T-helper 2 cell (primary cell): ENCODE measurements at regions not wholly inside any gene's neighbourhood (a gene's known extent, or its start where the extent isn't known, plus 50 kb on each side); places are given as distances from the start of the nearest gene placed in this dataset.
A peak's percentile ranks its signal among the peaks of the same experiment; 100 is the strongest.
"Not testable (repeated sequence)": the region's sequence is repeated elsewhere in the genome, so short reads cannot be mapped to it uniquely, and the experiment has no call there.

Experiments used
- DNase-seq, 5 experiments: peaks; one replicate each; pipeline versions ENCODE4 v3.0.0 to v3.0.0-alpha.2; 2012 to 2022

DNA sequence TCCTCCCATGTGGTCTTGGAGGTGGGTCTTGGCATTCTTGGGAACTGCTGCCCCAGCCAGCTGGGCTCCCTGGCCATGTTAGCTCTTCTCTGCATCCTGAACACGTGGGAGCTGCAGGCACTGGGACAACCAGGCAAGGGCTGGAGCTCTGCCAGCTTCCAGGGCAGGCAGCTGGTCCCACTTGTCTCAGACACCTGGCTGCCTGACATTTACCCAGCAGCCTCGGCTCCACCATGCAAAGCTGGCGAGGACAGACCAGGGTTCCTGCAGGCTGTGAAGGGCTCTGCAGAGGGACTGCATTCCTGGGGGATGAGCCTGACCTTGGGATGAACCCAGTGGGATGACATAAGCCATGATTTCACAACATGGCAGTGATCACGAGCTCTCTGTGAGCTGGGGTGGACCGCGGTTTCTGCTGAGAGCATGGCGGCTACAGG, 99.0 kb upstream of the TSHZ3 start:
- no peak for DNase-seq

DNA sequence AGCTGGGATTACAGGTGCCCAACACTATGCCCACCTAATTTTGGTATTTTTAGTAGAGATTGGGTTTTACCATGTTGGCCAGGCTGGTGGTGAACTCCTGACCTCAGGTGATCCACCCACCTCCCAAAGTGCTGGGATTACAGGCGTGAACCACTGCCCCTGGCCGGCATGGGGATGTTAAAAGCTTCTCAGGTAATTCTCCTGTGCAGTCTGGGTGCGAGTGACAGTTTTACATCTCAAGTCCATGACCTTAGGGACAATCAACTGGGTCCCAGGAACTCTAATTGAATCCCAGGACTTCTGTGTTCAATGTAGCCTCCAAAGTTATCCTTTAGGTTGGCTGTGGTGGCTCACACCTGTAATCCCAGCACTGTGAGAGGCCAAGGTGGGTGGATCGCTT, 100.1 kb upstream of the TSHZ3 start:
- DNase-seq = no peak

DNA sequence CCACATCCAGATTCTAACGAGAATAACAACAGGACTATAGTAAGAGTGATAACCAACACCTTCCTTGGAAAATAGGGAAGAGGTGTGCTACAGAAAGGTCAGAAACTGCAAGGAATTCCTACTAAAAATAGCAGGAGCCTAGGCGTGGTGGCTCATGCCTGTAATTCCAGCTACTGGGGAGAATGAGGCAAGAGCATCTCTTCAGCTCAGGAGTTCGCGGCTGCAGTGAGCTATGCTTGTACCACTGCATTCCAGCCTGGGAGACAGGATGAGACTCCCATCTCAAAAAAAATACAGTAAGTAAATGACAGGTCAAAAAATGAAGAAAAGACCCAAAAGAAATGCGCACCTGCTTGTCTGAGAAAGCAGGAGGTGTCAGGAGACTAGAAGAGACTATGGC, 101.5 kb upstream of the TSHZ3 start:
- no peak for DNase-seq

DNA sequence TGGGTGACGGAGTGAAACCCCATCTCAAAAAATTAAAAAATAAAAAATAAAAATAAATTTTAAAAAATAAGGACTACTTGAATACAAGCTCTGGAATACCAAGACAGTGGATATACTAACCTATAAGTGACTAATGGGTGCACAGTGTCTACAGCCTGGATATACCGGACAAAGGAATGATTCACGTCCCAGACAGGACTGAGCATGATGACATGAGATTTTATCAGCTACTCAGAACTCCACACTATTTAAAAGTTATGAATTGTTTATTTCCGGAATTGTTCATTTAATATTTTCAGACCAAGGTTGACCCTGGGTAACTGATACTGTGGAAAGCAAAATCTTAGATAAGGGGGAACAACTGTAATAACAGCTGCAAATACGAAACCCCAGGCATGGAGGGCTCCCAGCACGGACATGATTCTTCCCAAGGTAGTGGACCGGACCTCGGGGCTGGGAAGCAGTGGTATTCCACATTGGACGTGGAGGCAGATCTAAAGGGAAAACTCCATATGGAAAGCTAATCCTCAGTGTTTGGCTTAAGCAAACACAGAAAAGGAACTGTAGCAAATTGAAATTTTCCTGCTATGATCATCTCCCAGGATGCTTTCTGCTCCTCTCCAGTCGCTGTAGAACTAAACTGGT, 102.6 kb upstream of the TSHZ3 start:
- DNase-seq = no peak

DNA sequence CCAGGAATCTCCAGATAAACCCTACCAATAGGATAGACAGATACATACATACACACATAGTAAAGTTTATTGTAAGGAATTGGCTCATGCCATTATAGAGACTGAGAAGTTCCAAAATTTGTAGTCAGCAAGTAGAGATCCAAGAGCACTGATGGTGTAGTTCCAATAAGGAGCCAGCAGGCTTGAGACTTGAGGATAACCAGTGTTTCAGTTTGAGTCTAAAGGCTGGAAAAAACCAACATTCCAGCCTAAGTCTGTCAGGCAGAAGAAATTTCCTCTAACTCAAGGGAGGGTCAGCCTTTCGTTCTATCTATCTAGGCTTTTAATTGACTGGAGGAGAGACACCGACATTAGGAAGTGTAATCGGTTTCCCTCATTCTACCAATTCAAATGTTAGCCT, 110.2 kb upstream of the TSHZ3 start:
- no peak for DNase-seq

DNA sequence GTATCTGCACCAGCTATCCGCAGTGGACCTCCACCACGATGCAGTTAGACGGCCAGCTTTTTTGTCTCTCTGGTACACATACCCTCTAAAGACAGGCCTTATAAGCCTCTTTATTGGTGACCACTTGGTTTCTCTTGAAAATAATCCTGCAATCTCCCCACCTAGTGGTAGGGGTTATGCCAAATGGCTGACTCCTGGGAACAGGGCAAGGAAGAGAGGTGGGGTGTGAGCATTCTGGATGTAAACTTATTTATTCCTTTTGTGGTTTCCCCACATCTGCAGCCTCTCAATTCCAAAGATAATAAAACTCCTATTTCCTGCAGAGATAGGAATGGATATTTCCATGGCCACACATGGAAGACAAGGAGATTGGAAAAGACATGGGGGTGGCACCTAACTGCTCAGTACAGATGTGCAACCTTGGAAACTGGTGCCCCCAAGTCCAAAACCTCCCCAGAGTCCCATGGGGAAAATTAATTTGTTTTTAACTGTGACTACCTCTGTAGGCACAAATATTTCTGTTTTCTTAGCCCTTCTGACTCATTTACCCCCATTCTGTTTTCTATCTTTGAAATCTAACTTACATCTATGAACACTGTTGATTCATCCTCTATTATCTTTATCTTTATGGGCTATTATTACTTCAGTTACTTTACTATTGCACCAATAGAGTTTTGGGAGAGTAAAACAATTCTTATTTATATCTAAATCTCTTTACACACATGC, 112.7 kb upstream of the TSHZ3 start:
- no peak for DNase-seq

DNA sequence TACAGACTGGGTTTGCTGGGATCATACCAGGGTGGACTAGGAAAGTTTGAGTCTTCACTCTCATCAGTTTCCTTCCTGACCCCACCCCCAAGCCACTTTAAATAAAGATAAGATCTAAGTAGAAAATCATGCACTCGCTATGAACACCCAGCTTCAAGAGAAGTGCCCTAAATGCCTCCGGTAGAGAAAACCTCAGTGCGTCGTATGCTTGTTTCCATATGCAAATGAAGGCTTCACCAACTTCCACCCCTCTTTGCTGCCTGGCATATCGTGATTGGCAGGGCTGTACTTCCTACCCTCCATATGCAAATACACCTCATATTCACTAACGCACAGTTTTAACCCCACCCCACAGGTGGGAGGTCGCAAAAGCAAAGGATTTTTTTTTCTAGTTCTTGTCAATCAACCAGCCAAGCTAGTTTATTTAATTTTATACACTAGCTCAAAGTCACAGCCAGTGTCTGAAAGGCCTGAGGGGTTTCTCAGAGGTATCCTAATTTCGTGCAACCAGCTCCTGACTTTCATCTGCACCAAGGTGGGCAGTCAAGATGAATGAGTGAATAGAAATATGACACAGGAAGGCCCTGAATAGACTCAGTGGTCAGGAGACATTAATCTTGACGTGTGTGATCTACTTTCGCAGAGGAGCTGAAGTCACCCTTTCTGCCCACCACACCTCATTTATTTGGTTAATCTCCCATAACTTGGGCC, 121.1 kb upstream of the TSHZ3 start:
- DNase-seq = peak in 1 of 5 experiments; percentile 15

DNA sequence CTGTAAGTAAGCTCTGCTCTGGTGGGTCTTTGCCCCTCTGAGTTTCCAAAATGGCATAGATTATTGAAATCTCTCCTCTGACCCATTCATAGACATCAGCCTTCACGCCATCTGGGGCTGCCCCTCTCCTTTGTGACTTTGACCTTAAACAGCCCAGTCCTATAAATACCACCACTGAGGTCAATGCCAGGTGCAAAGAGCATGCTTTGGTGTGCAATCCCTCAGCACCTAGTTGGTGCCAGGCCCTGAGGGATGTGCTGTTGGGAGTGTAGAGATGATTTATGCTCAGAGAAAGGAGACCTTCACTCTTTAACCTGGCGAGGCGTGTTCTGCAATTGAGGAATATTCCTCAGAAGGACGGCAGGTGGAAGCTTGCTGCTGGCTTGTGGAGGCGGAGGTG, 121.7 kb upstream of the TSHZ3 start:
- DNase-seq = no peak

DNA sequence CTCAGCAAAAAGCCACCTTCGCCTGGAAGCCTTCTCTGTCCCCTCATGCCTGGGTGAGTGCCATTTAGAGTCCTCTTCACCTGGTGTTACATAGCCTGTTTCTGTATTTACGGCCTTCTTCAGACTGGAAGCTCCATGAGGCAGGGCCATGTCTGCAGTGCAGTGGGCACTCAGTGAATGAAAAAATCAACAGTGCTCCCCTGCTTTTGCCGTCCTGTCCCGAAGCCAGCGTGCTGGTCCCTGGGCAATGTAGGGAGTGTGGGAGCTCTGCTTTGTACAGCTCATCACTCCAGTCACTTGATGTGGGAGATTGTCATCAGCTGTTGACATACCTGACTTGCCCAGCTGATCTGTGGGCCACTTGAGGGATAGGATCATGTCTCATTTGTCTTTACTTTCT, 129.0 kb upstream of the TSHZ3 start:
- no peak for DNase-seq

DNA sequence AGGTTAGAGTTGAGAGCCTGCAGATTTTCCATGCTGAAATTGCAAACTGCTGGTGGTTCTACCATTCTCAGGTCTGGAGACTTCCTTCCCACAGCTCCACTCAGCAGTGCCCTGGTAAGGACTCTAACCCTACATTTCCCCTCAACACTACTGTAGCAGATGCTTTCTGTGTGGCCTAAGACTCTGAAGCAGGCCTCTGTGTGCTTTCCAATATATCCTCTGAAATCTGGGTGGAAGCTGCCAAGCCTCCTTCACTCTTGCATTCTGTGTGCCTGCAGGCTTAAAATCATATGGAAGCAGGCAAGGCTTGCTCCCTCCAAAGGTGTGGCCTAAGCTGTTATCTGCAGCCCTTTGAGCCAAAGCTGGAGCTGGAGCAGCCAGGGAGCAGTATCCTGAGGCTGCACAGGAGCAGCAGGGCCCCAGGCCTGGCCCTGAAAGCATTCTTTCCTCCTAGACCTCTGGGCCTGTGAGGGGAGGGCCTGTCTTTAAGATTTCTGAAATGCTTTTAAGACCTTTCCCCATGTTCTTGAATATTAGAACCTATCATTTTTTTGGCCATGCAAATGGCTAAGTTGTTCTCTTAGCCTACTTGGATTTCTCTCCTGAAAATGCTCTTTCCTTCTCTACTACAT, 134.1 kb upstream of the TSHZ3 start:
- DNase-seq = no peak

DNA sequence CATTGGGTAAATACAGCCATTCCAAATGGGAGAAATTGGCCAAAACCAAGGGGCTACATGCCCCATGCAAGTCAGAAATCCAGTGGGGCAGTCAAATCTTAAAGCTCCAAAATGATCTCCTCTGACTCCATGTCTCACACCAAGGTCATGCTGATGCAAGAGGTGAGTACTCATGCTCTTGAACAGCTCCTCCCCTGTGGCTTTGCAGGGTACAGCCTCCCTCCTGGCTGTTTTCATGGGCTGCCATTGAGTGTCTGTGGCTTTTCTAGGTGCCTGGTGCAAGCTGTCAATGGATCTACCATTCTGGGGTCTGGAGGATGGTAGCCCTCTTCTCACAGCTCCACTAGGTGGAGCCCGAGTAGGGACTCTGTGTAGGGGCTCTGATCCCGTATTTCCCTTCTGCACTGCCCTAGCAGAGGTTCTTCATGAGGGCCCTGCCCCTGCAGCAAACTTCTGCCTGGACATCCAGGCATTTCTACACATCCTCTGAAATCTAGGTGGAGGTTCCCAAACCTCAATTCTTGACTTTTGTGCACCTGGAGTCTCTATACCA, 135.7 kb upstream of the TSHZ3 start:
- not testable (repeated sequence) for DNase-seq

DNA sequence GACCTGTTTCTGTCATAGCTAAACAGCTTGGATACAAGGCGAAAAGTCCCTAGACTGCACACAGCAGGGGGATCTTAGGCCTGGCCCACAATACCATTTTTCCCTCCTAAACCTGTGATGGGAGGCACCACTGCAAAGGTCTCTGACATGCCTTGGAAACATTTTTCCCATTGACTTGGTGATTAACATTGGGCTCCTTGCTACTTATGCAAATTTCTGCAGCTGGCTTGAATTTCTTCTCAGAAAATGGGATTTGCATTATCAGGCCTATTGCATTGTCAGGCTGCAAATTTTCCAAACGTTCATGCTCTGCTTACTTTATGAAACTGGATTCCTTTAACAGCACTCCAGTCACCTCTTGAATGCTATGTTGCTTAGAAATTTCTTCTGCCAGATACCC, 136.2 kb upstream of the TSHZ3 start:
- DNase-seq = no peak

DNA sequence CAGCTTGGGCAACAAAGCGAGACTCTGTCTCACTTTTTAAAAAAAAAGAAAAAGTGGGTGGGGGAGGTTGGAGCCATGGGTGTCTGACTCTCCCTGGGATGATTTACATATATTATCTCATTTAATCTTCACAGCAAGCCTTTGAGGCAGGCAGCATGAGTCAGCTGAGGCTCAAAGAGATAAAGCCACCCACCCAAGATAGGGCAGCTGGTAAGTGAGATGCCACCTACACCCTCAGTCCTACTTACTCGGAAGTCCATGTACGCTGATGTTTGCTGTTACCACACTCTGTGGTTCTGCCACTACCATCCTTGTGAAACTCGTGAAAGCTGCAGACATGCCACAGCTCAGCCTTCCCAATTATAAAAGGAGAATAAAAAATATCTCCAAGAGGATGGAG, 142.0 kb upstream of the TSHZ3 start:
- DNase-seq = peak in 1 of 5 experiments; percentile 18

DNA sequence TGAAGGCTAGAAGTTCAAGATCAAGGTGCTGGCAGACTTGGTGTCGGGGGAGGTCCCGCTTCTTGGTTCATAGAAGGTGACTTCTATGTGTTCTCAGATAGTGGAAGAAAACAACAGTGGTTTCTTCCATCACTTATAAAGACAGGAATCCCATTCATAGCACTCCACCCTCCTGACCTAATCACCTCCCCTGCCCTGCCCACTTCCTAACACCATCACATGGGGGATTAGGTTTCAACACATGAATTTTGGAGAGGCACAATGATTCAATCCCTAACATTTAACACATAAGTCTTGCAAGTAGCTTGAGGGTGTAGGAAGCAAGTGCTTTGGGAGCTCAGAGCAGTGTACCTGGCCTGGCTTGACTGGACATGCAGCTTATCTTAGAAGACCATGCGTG, 142.8 kb upstream of the TSHZ3 start:
- no peak for DNase-seq

DNA sequence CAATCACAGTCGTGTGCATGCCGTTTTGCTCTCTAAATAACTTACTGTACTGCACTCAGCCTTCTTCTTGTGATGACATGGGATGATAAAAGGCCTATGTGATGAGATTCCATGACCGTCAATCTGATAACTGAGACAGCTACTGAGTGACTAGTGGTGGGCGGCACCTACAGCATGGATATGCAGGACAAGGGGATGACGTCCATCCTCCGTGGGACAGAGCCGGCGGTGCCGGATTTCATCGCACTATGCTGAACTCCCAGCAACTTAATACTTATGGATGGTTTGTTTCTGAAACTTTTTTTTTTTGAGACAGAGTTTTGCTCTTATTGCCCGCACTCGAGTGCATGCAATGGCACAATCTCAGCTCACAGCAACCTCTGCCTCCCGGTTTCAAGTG, 146.8 kb upstream of the TSHZ3 start:
- DNase-seq = no peak

DNA sequence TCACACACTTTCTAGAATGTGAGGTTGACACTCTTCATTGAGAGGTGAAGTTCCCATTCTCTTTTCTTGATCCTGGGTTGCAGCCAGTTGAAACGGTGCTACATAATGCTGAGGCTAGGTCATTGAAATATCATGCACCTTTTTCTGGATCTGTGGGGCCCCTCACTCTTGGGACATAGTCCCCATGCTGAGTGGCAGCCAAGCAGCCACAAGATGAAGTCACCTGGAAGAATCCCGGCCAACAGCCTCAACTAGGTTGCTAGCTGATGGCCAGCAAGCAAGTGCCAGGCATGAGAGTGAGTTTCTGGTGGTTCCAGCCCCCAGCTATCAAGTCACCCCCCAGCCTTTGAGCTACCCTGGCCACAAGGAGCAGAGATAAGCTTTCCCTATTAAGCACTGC, 148.5 kb upstream of the TSHZ3 start:
- no peak for DNase-seq

DNA sequence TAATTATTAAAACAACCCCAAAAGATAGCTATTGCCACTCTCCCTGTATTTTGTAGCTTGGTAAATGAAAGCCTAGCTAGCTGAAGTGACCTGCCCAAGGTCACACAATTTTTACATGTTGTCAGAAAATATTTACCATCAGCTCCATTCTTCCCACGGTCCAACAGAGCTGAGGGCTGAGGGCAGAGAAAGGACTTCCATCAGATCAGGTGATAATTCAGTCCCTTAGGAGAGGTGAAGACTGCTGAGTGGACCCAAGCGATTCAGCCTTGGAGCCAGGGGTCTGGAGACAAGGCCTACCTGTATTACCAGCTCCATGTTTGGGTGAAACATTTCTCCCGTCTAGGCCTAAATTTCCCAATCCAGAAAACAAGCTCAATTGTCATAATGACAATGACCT, 149.5 kb upstream of the TSHZ3 start:
- no peak for DNase-seq

DNA sequence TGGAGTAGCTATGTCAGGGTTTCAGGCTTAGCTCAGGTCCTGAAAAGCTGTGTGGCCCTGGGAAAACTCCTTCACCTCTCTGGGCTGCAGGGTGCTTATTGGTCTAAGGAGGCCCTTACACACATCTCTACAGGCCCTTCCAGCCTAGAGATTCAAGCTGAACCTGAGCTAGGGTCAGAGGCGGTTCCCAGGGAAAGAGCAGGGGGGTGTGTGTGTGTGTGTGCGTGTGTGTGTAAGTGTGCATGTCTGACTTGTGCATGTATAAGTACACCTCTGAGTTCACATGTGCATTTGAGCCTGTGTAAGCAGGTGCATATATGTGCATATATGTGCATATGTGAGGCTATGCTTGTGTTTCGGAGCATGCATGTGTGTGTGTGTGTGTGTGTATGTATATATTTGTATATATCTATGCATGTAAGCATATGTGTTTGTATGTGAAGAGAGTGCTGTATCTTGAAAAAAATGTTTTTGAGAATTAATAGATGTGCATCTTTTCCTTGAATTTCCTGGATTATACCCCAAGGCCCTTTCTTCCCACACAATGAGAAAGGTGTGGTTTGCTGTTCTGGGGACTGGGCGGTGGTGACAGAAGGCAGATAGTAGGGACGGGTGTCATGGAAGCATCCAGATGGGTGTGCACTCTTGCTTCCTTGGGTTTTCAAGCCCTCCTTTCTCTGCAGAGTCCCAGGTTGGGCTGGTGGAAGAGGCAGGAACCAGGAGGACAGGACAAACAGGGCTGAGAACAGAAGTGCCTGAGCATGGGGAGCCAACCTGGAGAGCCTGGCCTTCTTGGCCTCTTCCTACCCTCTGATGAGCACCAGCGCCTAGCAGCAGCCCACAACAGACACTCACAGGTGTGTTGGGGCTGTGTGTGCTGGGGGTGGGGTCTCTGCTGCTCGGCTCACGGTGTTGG, 150.3 kb upstream of the TSHZ3 start:
- no peak for DNase-seq

DNA sequence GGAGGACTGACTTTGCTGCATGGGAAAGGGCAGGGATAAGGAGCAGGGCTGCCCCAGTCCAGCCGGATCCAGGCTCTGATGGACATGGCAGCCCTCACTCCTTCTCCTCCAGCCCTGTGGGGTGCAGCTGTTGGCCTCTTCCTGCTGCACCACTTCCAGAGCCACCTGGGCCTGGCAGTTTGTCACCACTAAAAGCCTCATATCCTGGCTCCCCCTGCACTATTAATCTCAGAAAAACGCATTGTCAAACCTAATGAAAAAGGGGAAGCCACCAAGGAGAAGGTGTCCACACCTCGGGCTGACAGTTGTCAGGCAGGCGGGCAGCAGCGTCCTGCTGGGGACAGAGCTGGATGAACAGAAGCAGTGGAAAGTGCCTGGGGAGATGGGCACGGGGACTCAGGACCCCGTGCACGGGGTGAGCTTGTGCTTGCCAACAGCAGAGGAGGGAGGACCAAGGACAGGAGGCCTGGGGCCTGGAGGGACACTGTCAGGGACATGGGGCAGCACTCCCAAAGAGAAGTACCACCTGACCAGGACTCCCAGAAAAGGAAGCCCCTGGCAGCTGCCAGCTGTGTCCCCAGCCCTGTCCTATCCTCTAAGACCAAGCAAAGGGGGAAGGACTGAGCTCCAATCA, 151.1 kb upstream of the TSHZ3 start:
- no peak for DNase-seq

DNA sequence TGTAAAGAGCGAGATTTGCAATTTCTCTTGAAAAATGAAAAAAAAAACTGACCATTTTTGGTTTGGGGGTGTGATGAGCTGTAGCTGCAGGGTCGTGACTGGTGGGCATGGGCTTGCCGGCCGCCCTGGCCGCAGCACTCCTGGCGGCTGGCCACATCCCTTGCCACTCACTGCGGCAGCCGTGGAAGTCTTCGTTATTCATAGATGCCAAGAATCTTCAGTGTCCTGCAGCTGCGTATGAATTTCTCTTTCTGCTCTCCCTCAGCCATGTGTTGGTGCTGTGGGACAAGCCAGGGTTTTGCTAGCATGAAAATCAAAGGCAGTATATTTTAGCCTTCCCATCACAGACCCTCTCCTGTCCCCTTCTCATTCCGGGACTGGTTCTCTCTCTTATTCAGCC, 151.7 kb upstream of the TSHZ3 start:
- no peak for DNase-seq

DNA sequence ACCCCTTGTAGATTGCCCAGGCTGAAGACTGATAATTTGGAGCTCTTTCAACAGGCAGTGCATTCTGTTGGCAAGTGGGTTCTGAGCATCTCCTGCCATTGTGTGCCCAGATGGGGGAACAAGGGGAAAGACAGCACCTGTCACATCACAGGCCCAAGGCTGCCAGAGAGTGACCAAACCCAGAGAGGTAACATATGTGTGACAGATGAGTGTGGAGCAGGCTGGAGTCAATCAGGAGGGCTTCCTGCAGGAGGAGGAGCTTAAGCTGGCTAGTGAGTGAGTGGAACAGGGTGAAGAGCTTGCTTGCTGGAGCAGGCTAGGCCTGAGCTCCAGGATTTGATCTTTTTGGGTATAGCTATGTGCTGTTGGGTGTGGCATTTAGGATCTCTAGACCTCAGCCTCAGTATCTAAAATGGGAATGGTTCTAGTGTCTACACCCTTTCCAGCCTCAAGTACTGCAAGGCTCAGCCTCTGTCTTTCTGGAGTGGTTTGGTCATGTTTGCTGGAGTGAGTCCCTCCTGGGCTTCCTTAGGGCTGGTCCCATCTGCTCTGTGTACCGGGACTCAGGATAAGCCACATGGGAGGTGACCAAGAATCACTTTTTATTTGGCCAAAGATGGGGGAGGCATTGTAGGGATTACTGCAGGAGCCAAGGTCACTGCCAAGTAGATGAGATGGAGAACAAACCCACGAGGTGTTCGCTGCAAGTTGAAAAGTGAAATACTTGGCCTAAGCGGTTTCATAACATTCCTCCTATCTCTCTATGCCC, 152.4 kb upstream of the TSHZ3 start:
- DNase-seq = no peak
